GM21529 (cell line): ENCODE measurements at regions not wholly inside any gene's neighbourhood (a gene's known extent, or its start where the extent isn't known, plus 50 kb on each side); places are given as distances from the start of the nearest gene placed in this dataset.

Experiments
- ATAC-seq: cut with Tn5 transposase; IDR thresholded peaks from one replicate; pipeline ENCODE4 v1.9.1; 2021; ENCODE audit not compliant: unreplicated experiment

DNA sequence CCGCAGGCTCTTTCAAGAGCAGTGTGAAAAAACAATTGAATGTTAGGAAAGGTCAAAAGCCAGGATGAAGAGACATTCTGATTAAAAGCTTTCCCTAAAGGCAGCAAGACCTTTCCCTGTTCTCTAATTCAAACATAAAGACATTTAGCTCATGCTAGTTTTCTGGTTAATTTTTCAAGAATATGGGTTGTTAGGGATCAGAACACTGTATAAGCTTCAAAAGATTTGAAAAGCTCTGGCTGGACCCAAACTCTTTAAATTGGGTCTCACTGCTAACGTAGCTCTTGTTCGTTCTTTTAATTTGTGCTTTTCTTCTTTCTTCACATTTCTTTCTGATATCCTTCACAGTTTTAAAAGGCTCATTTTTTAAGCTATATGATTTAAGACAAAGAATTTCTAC, 877.0 kb downstream of the EFNB2 start:
- no peak for ATAC-seq

GRCh38 chr13:105655046-105655445, 880.4 kb downstream of the EFNB2 start:
- no peak for ATAC-seq

DNA sequence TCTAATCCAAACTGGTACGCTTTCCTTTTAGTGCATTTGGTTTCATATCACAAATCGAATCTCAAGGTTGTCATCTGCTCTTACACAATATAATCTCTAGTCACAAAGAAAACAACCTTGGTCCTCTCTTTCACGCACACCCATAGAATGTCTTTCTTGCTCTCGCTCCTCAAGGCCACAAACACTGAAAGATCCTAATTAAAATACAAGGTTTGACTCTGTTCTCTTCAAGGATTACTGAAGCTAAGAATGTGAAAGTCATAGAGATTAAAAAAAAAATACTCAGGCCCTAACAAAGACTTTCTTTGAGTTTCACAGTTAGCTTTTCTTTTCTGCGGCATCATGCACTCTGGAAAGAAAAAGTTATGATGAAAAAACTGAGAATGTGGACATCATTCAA, 891.5 kb downstream of the EFNB2 start:
- no peak for ATAC-seq

- no peak for ATAC-seq
These were observed 892.9 kb downstream of the EFNB2 start for GRCh38 chr13:105642511-105642958.

DNA sequence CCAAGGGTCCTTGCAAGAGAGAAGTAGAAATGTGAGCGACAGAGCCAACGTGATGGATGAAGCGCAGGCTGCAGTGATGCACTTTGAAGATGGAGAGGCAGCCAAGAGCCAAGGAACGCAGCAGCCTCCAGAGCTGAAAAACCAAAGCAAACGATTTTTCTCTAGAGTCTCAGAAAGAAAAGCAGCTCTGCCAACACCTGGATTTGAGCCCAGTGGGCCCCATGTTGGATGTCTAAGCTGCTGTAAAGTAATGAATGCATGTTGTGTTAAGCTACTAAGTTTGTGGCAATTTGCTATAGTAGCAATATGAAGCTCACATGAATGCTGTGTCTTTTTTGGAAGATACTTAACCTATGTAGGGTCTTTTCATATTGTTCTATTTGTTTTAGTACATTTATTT, 894.3 kb downstream of the EFNB2 start:
- no peak for ATAC-seq

DNA sequence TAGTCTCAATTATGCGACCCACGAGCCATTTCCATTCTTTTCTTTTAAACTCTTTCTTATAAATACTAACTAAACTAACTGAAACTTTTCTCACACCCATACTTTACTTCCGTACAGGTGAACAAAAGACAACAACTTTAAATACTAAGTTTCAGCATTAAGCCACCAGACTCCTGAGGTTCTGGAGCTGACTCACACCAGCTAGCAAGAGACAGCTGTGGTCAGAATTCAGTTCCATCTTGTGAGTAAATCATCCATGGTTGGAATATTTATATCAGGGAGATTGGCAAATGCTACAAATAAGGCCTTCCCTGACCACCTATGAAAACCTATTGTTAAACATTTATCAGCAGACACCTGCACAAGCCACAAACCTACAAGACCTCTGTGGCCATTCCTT, 897.0 kb downstream of the EFNB2 start:
- no peak for ATAC-seq

- ATAC-seq: no peak
These were observed 901.4 kb downstream of the EFNB2 start for GRCh38 chr13:105634059-105634458.

- no peak for ATAC-seq
These were observed 905.0 kb downstream of the EFNB2 start for GRCh38 chr13:105630431-105630830.

- no peak for ATAC-seq
These were observed 908.2 kb downstream of the EFNB2 start for GRCh38 chr13:105627270-105627669.

GRCh38 chr13:105625691-105626090, 909.8 kb downstream of the EFNB2 start:
- ATAC-seq: no peak

- no peak for ATAC-seq
These were observed 919.0 kb downstream of the EFNB2 start for GRCh38 chr13:105616333-105617075.

DNA sequence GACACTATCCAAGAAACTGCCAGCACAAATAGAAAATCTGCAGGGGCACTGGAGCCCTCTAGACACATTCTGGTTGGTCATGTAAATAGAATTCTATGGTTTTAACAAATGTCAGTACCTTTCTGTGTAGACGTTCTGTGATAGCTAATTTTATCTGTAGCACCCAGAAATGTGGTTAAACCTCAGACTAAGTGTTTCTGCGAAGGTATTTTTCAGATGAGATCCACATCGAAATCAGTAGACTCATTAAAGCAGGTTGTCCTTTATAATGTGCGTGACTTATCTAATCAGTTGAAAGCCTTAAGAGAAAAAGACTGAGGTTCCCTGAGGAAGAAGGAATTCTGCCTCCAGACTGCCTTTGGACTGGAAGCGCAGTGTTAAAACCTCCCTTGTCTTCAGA, 922.9 kb downstream of the EFNB2 start:
- ATAC-seq: no peak

GRCh38 chr13:105611424-105611823, 924.0 kb downstream of the EFNB2 start:
- no peak for ATAC-seq

- ATAC-seq: no peak
These were observed 927.4 kb downstream of the EFNB2 start for GRCh38 chr13:105608104-105608503.

DNA sequence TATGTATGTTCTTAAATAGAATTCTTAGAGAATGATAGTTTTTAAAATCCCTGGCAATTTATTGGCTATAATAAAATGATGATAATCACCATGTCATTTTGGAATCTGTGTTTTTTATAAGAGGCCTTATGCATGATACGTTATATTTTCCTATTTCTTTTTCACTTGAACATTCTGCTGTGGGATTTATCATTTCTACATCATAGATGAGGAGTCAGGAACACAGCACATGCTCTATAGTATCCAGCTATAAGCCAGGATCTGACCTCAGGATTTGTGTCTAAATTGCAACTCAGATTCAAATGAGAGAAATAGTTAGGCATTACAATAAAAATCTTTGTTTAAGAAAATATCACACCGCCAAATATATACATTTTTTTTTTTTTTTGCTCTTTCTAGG, 928.0 kb downstream of the EFNB2 start:
- no peak for ATAC-seq

DNA sequence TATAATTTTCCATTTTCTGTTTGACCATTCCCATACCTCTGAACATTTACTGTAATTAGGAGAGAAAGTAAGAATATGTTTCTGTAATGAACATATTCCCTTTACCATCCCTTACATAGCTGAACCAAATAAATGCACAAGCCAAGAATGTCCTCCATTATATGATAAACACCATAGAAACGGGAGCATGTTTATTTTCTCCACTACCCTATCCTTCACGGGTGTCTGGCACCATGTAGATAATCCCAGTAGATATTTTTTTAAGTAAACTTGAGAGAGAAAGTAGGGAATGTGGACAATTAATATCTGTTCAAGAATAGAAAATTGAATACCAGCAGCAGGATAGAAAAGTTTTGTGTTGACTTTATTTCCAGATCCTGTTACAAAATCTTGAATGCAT, 928.4 kb downstream of the EFNB2 start:
- ATAC-seq: no peak

- no peak for ATAC-seq
These were observed 932.3 kb downstream of the EFNB2 start for GRCh38 chr13:105602956-105603670.

DNA sequence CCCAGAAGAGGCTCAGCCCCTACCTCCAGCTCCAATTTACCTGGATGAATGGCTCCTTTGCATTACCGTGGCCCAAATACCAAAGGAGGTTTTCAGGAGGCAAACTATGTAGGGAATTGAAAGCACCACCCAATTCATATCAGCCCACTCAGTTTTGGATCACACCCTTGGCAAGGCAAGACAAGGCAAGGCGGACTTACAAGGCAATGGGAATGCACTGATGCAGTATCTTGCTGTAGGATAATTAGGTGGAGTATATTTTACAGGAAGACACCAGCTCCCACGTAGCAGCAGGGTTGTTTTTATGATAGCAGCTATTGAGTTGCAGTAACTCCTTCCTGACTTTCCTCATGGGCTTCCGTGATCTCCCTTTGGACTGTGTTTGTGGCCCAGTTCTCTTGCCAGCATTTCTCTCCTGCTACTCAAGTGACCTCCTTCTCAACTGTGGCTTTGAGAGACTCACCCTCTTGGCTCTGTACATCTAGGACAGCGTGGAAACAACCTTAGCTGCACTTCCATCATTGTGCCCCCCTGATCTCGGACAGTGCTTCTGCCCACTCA, 935.9 kb downstream of the EFNB2 start:
- no peak for ATAC-seq

DNA sequence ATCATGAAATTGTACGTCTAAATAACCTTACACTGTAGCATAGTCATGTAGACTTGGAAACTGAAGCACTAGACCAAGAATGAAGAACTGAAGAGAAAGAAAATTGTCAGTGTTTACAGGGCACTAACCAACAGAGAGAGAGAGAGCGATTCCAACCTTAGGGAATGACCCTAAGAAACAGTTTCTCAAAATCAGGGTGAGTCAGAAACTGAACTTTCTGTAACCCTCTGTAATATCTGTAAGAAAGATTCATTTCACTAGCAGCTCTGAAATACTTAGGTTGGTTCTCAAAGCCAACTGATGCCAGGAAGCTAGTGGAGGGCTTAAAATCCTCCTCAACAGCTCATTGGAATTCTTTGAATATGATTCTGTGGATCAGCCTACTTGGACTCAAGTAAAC, 936.9 kb downstream of the EFNB2 start:
- no peak for ATAC-seq

- ATAC-seq: no peak
These were observed 937.9 kb downstream of the EFNB2 start for GRCh38 chr13:105597573-105597972.

DNA sequence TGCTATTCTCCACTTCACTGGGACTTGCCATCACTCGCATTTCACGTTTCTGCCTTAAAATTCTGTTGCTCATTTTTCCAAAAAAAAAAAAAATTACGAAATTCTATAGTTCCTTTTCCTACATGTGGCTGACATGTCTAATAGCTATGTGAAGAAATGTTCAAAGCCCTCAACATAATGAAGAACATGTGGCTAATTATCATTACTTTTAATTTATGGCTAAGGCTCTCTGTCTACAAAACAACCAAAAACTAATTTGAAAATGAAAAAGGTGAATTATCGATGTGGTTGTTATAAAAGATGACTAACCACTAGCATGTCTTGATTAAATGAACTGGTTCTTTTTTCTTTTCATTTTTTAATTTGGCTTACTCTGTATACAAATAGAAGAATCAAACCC, 940.0 kb downstream of the EFNB2 start:
- ATAC-seq: no peak

DNA sequence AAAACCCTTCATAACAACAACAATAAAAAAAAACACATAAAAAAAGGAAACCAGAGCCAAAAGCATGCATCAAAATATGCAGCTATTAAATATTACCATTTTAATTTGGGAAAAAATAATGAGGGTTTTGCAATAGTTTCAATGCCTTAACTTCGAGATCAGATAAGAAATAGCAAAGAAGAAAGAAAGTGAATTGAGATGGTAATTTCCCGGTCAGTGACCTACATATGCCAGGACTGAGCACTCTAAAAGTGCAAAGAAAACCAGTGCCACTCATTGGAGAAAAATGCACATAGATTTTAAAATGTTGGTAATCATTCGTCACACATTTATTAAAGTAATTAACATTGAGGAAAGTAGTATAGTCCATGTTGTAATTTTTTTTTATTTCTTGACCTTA, 944.2 kb downstream of the EFNB2 start:
- no peak for ATAC-seq
